ENCODE measurements at regions not wholly inside any gene's neighbourhood (a gene's known extent, or its start where the extent isn't known, plus 50 kb on each side); places are given as distances from the start of the nearest gene placed in this dataset.

GRCh38 chr14:95452176-95452892, 64.1 kb downstream of the SYNE3 start:
- no peak for TF ChIP-seq FOXP2 (optimal IDR thresholded peaks at IDR 0.05; ENCODE audit: borderline replicate concordance, extremely low read depth, extremely low read length, insufficient read depth)

- no peak for TF ChIP-seq SIN3A (IDR thresholded peaks at IDR 0.05; ENCODE audit: borderline replicate concordance, insufficient read depth, low read length)
Measured at GRCh38 chr14:95449131-95449530, 67.3 kb downstream of the SYNE3 start.

- TF ChIP-seq TAF1 (IDR thresholded peaks at IDR 0.05; ENCODE audit: borderline replicate concordance, insufficient read depth, low read length) (no peak), SIN3A (IDR thresholded peaks at IDR 0.05; ENCODE audit: borderline replicate concordance, insufficient read depth, low read length) (no peak), REST (IDR thresholded peaks at IDR 0.05; ENCODE audit: insufficient read depth in 1 of 2, low read depth in 2 of 2, low read length in 2 of 2) (no peak), POLR2AphosphoS5 (IDR thresholded peaks at IDR 0.05; ENCODE audit: low read depth, low read length) (no peak), FOXP2 (optimal IDR thresholded peaks at IDR 0.05; ENCODE audit: borderline replicate concordance, extremely low read depth, extremely low read length, insufficient read depth) (no peak)
Measured at GRCh38 chr14:95446470-95446869, 70.0 kb downstream of the SYNE3 start.

GRCh38 chr14:95445676-95446075, 70.8 kb downstream of the SYNE3 start:
- no peak for TF ChIP-seq POLR2AphosphoS5 (IDR thresholded peaks at IDR 0.05; ENCODE audit: low read depth, low read length)

GRCh38 chr14:95445161-95445560, 71.3 kb downstream of the SYNE3 start:
- no peak for TF ChIP-seq SIN3A (IDR thresholded peaks at IDR 0.05; ENCODE audit: borderline replicate concordance, insufficient read depth, low read length)
- TF ChIP-seq REST (IDR thresholded peaks at IDR 0.05; ENCODE audit: insufficient read depth in 1 of 2, low read depth in 2 of 2, low read length in 2 of 2): no peak
- no peak for TF ChIP-seq POLR2AphosphoS5 (IDR thresholded peaks at IDR 0.05; ENCODE audit: low read depth, low read length)
- no peak for TF ChIP-seq FOXP2 (optimal IDR thresholded peaks at IDR 0.05; ENCODE audit: borderline replicate concordance, extremely low read depth, extremely low read length, insufficient read depth)
- TF ChIP-seq TAF1 (IDR thresholded peaks at IDR 0.05; ENCODE audit: borderline replicate concordance, insufficient read depth, low read length): no peak

GRCh38 chr14:95444132-95445129, 72.0 kb downstream of the SYNE3 start:
- TF ChIP-seq REST (IDR thresholded peaks at IDR 0.05; ENCODE audit: insufficient read depth in 1 of 2, low read depth in 2 of 2, low read length in 2 of 2): no peak
- no peak for TF ChIP-seq SIN3A (IDR thresholded peaks at IDR 0.05; ENCODE audit: borderline replicate concordance, insufficient read depth, low read length)
- no peak for TF ChIP-seq TAF1 (IDR thresholded peaks at IDR 0.05; ENCODE audit: borderline replicate concordance, insufficient read depth, low read length)
- no peak for TF ChIP-seq FOXP2 (optimal IDR thresholded peaks at IDR 0.05; ENCODE audit: borderline replicate concordance, extremely low read depth, extremely low read length, insufficient read depth)
- TF ChIP-seq POLR2AphosphoS5 (IDR thresholded peaks at IDR 0.05; ENCODE audit: low read depth, low read length): no peak
